ENCODE measurements at regions not wholly inside any gene's neighbourhood (a gene's known extent, or its start where the extent isn't known, plus 50 kb on each side); places are given as distances from the start of the nearest gene placed in this dataset.

- DNase-seq (ENCODE audit: insufficient read length, low spot score) (no peak), FAIRE-seq (no peak)
- no peak for TF ChIP-seq CTCF (IDR thresholded peaks at IDR 0.05; ENCODE audit: insufficient read depth, missing control alignments)
Observed at GRCh38 chr12:74889073-74889472, 320.6 kb downstream of the KCNC2 start.

GRCh38 chr12:74889563-74890236 is 319.9 kb downstream of the KCNC2 start:
- FAIRE-seq, result no peak
- DNase-seq (ENCODE audit: insufficient read length, low spot score), result no peak
- TF ChIP-seq CTCF (IDR thresholded peaks at IDR 0.05; ENCODE audit: insufficient read depth, missing control alignments), result no peak

- TF ChIP-seq CTCF (IDR thresholded peaks at IDR 0.05; ENCODE audit: insufficient read depth, missing control alignments), result no peak
- no peak for DNase-seq (ENCODE audit: insufficient read length, low spot score)
- FAIRE-seq, result no peak
Observed at GRCh38 chr12:74890237-74890599, 319.4 kb downstream of the KCNC2 start.

- TF ChIP-seq CTCF (IDR thresholded peaks at IDR 0.05; ENCODE audit: insufficient read depth, missing control alignments), result no peak
- no peak for FAIRE-seq
- DNase-seq (ENCODE audit: insufficient read length, low spot score), result no peak
Observed at GRCh38 chr12:74891083-74891668, 318.5 kb downstream of the KCNC2 start.

- FAIRE-seq, result no peak
- no peak for DNase-seq (ENCODE audit: insufficient read length, low spot score)
- TF ChIP-seq CTCF (IDR thresholded peaks at IDR 0.05; ENCODE audit: insufficient read depth, missing control alignments), result no peak
Observed at GRCh38 chr12:74892057-74892633, 317.5 kb downstream of the KCNC2 start.

GRCh38 chr12:74896186-74896585 is 313.5 kb downstream of the KCNC2 start:
- FAIRE-seq (no peak), DNase-seq (ENCODE audit: insufficient read length, low spot score) (no peak)
- TF ChIP-seq CTCF (IDR thresholded peaks at IDR 0.05; ENCODE audit: insufficient read depth, missing control alignments), result no peak
